GM12878 (cell line): ENCODE measurements at regions not wholly inside any gene's neighbourhood (a gene's known extent, or its start where the extent isn't known, plus 50 kb on each side); places are given as distances from the start of the nearest gene placed in this dataset.
A peak's percentile ranks its signal among the peaks of the same experiment; 100 is the strongest.

Experiments used
- ATAC-seq: fragments of 200-7000 bp; cut with Tn5 transposase; 3 replicates; pipeline ENCODE4 v1.9.1; 2020; ENCODE audit warnings: mild to moderate bottlenecking, moderate library complexity
- BruUV-seq: library from RNA; stranded (reverse); fragments of 400-500 nt; replicated peaks from 2 replicates; lab custom pipeline; 2021; lab: Mats Ljungman, UMichigan
- CTCF ChIA-PET: fragments of 300-600 bp; sonication (Branson Sonifier 250); formaldehyde crosslinking; extraction: SDS; loops from one replicate; lab custom pipeline; 2021; ENCODE audit warnings: inconsistent platforms; lab: Yijun Ruan, JAX
- POLR2A ChIA-PET: fragments of 350-600 bp; formaldehyde crosslinking; extraction: SDS; loops from one replicate; lab custom pipeline; 2021; ENCODE audit warnings: inconsistent platforms; lab: Charles Lee
- RAD21 ChIA-PET: fragments of 300-600 bp; sonication (Branson Sonifier 250); formaldehyde crosslinking; loops from one replicate; lab custom pipeline; 2023; ENCODE audit warnings: antibody characterized with exemption; ENCODE audit not compliant: unreplicated experiment; lab: Charles Lee
- SMC1A ChIA-PET: fragments of 300-600 bp; sonication (Branson Sonifier 250); formaldehyde crosslinking; loops from one replicate; lab custom pipeline; 2023; ENCODE audit not compliant: unreplicated experiment, uncharacterized antibody; lab: Charles Lee
- DNase-seq: peaks from one replicate; pipeline ENCODE4 v3.0.0-alpha.2; 2011; ENCODE audit warnings: low read depth, low spot score
- FAIRE-seq: peaks from 3 replicates; lab custom pipeline; 2011; peaks lifted over from hg19 to GRCh38; lab: Jason Lieb, UNC
- H2AFZ ChIP-seq: 2 replicates; pipeline ENCODE4 v1.6.0; 2011; ENCODE audit warnings: low read depth, low read length, control low read depth; ENCODE audit not compliant: control insufficient read depth
- H3K27ac ChIP-seq: 2 replicates; pipeline ENCODE4 v1.5.1; 2011; ENCODE audit warnings: control low read depth; ENCODE audit not compliant: control insufficient read depth, insufficient read depth
- H3K27me3 ChIP-seq, 2 experiments: replicated peaks in 1 of 2; 2 replicates each; pipeline versions ENCODE4 v1.6.0 to v1.6.1; 2011; ENCODE audit warnings: low read length in 1 of 2; ENCODE audit not compliant: control insufficient read depth in 2 of 2, insufficient read depth in 2 of 2
- H3K36me3 ChIP-seq, 2 experiments: 2 replicates each; pipeline ENCODE4 v1.5.1; 2011; ENCODE audit warnings: low read length in 1 of 2; ENCODE audit not compliant: control insufficient read depth in 2 of 2, insufficient read depth in 2 of 2
- H3K4me1 ChIP-seq: 2 replicates; pipeline ENCODE4 v1.6.1; 2011; ENCODE audit warnings: mild to moderate bottlenecking, low read length, moderate library complexity, mixed read lengths; ENCODE audit not compliant: control insufficient read depth, insufficient read depth
- H3K4me2 ChIP-seq: 2 replicates; pipeline ENCODE4 v1.6.0; 2011; ENCODE audit warnings: control low read depth; ENCODE audit not compliant: control insufficient read depth, insufficient read depth
- H3K4me3 ChIP-seq: fragments of 200-600 bp; sonication (generic); 2 replicates; pipeline ENCODE4 v1.5.1; 2016
- H3K79me2 ChIP-seq: 2 replicates; pipeline ENCODE4 v1.6.0; 2011; ENCODE audit warnings: low read length; ENCODE audit not compliant: control insufficient read depth, insufficient read depth
- H3K9ac ChIP-seq: 2 replicates; pipeline ENCODE4 v1.8.0; 2011; ENCODE audit warnings: low read length, control low read depth, mixed read lengths; ENCODE audit not compliant: control insufficient read depth, insufficient read depth
- H3K9me3 ChIP-seq: replicated peaks from 3 replicates; pipeline ENCODE4 v1.5.1; 2011; ENCODE audit warnings: mild to moderate bottlenecking, low read length; ENCODE audit not compliant: control insufficient read depth, insufficient read depth
- H4K20me1 ChIP-seq: 2 replicates; pipeline ENCODE4 v1.6.0; 2011; ENCODE audit not compliant: control insufficient read depth, insufficient read depth
- BRCA1 ChIP-seq: IDR thresholded peaks from 2 replicates; pipeline ENCODE4 v1.6.1; 2011; ENCODE audit warnings: low read depth, low read length, improper control_type of control experiment
- CHD1 ChIP-seq: IDR thresholded peaks from 2 replicates; pipeline ENCODE4 v1.6.1; 2012; ENCODE audit warnings: low read depth, low read length, improper control_type of control experiment
- CHD2 ChIP-seq: IDR thresholded peaks from 2 replicates; pipeline ENCODE4 v1.6.1; 2011; ENCODE audit warnings: low read depth, low read length, improper control_type of control experiment, borderline replicate concordance
- E2F8 ChIP-seq: fragments of 450-650 bp; IDR thresholded peaks from 2 replicates; pipeline ENCODE4 v1.6.1; 2018; ENCODE audit warnings: mild to moderate bottlenecking, low read depth, moderate library complexity; ENCODE audit not compliant: partially characterized antibody
- E4F1 ChIP-seq: fragments of 450-650 bp; IDR thresholded peaks from 2 replicates; pipeline ENCODE4 v1.6.1; 2018; ENCODE audit warnings: borderline replicate concordance, mild to moderate bottlenecking; ENCODE audit not compliant: partially characterized antibody
- FOXM1 ChIP-seq: IDR thresholded peaks from 2 replicates; pipeline ENCODE4 v1.6.1; 2012; ENCODE audit warnings: low read depth, mild to moderate bottlenecking, inconsistent platforms, low read length, moderate library complexity
- HDGF ChIP-seq: fragments of 450-650 bp; IDR thresholded peaks from 2 replicates; pipeline ENCODE4 v1.6.1; 2016; ENCODE audit warnings: antibody characterized with exemption
- IKZF2 ChIP-seq, 2 experiments: fragments of 450-650 bp; IDR thresholded peaks; 2 replicates each; pipeline ENCODE4 v1.6.1; 2017; ENCODE audit warnings: mild to moderate bottlenecking in 2 of 2, moderate library complexity in 2 of 2
- NR2C1 ChIP-seq: fragments of 450-650 bp; IDR thresholded peaks from 2 replicates; pipeline ENCODE4 v1.6.1; 2017; ENCODE audit warnings: antibody characterized with exemption, mild to moderate bottlenecking, moderate library complexity
- POLR2A ChIP-seq: IDR thresholded peaks from 2 replicates; pipeline ENCODE4 v1.6.1; 2011; ENCODE audit warnings: low read depth, mild to moderate bottlenecking, low read length
- POU2F2 ChIP-seq: IDR thresholded peaks from 3 replicates; pipeline ENCODE4 v1.6.1; 2011; ENCODE audit warnings: low read depth, mild to moderate bottlenecking, low read length, borderline replicate concordance
- RELA ChIP-seq: fragments of 450-650 bp; IDR thresholded peaks from 2 replicates; pipeline ENCODE4 v1.8.0; 2014; ENCODE audit warnings: borderline replicate concordance; ENCODE audit not compliant: partially characterized antibody
- SMAD1 ChIP-seq: fragments of 450-650 bp; IDR thresholded peaks from 2 replicates; pipeline ENCODE4 v1.6.1; 2018; ENCODE audit warnings: mild to moderate bottlenecking, low read depth; ENCODE audit not compliant: partially characterized antibody
- TAF1 ChIP-seq: IDR thresholded peaks from 2 replicates; pipeline ENCODE4 v1.6.1; 2011; ENCODE audit warnings: mild to moderate bottlenecking, low read depth, low read length, borderline replicate concordance
- TCF12 ChIP-seq: IDR thresholded peaks from 2 replicates; pipeline ENCODE4 v1.6.1; 2011; ENCODE audit warnings: low read depth, mild to moderate bottlenecking, low read length
- YY1 ChIP-seq: IDR thresholded peaks from 2 replicates; pipeline ENCODE4 v1.6.1; 2011; ENCODE audit warnings: low read depth, mild to moderate bottlenecking, low read length
- ZBED1 ChIP-seq: IDR thresholded peaks from 2 replicates; pipeline ENCODE4 v1.6.1; 2016; ENCODE audit warnings: borderline replicate concordance
- WGBS: methylation state at CpG from one replicate; pipeline ENCODE4 v1.1.6; 2016; ENCODE audit warnings: low lambda C conversion rate; ENCODE audit not compliant: insufficient replicate concordance, insufficient coverage; ENCODE audit errors: missing lambda C conversion rate; 5-methylcytosine and 5-hydroxymethylcytosine counted together
- in situ Hi-C: fragments of 300-500 bp; cut with MboI; formaldehyde crosslinking; loops from 9 replicates; pipeline ENCODE4 v1.14.3; 2018; ENCODE audit warnings: mixed read lengths
- intact Hi-C: fragments of 100-400 bp; cut with micrococcal nuclease; formaldehyde crosslinking; loops from one replicate; pipeline ENCODE4 v1.14.2; 2022; ENCODE audit not compliant: unreplicated experiment

GRCh38 chr10:123390874-123391273, 236.7 kb downstream of the BUB3 start:
- H3K4me2 ChIP-seq: peak overlapping the region; percentile 78
- ChIA-PET RAD21 (interaction anchor here (0.9 to 2.4 kb wide), 4 partner anchors 11 to 237 kb away, joined by 4 to 29 read pairs (median 6); partner anchors contain the start of gene BUB3), SMC1A (interaction anchor here (1.0 to 2.2 kb wide), 3 partner anchors 10 to 235 kb away, joined by 5 to 43 read pairs (median 6); partner anchors contain the start of gene BUB3), CTCF (interaction anchor here (1.3 to 2.0 kb wide), 3 partner anchors 11 to 348 kb away, joined by 4 to 13 read pairs (median 4); no protein-coding TSS in a partner anchor), POLR2A (interaction anchor here (1.3 to 2.1 kb wide), 2 partner anchors 11 to 237 kb away, joined by 3 to 12 read pairs; partner anchors contain the start of gene BUB3)
- DNase-seq (no peak), ATAC-seq (peak; percentile 42), FAIRE-seq (no peak)
- H3K27me3 ChIP-seq: no peaks in the 10 kb centered on the region
- WGBS: 83% methylated on average over 9 of the region's 9 CpGs
- in situ Hi-C loops (loop anchor here (5.0 to 10.0 kb wide), 5 partner anchors 161 to 1334 kb away; partner anchors contain the start of gene BUB3), intact Hi-C loops (loop anchor here (5.0 kb wide), 4 partner anchors 96 to 259 kb away; partner anchors contain the start of gene BUB3)
- peak overlapping the region; percentile 48; the same call in 1 of the 2 replicates for H3K4me3 ChIP-seq
- H3K27ac ChIP-seq: peak overlapping the region; percentile 99
- no peaks in the 10 kb centered on the region for H3K36me3 ChIP-seq
- peak overlapping the region; percentile 86 for H3K9ac ChIP-seq
- no TSS peak for BruUV-seq
- H2AFZ ChIP-seq: no peak overlapping the region
- peaks cover 58% of the 10 kb centered on the region for H3K4me1 ChIP-seq
- H4K20me1 ChIP-seq: no peaks in the 10 kb centered on the region
- peaks cover 38% of the 10 kb centered on the region for H3K9me3 ChIP-seq
- peaks cover 5% of the 10 kb centered on the region for H3K79me2 ChIP-seq
- TF ChIP-seq FOXM1: no peak
- peak; percentile 41; the same call in 1 of the 2 replicates for TF ChIP-seq HDGF
- peak; percentile 19; the same call in 1 of the 2 replicates for TF ChIP-seq ZBED1
- TF ChIP-seq BRCA1: no peak
- TF ChIP-seq NR2C1: no peak
- TF ChIP-seq E2F8: no peak
- TF ChIP-seq CHD1: no peak
- no peak for TF ChIP-seq CHD2
- peak; percentile 79 for TF ChIP-seq TCF12
- TF ChIP-seq IKZF2 (IDR thresholded peaks at IDR 0.05): peak in 1 of 2 experiments; percentile 65; a peak in 3 of 4 replicates
- TF ChIP-seq YY1: peak; percentile 29; the same call in 1 of the 2 replicates
- peak; percentile 16; the same call in 1 of the 3 replicates for TF ChIP-seq POU2F2
- TF ChIP-seq SMAD1: peak; percentile 79
- no peak for TF ChIP-seq RELA
- TF ChIP-seq POLR2A: peak; percentile 49; the same call in 1 of the 2 replicates
- peak; percentile 33 for TF ChIP-seq E4F1
- peak; percentile 65; the same call in 1 of the 2 replicates for TF ChIP-seq TAF1
